Neural cell (in vitro differentiated cells): ENCODE measurements at regions not wholly inside any gene's neighbourhood (a gene's known extent, or its start where the extent isn't known, plus 50 kb on each side); places are given as distances from the start of the nearest gene placed in this dataset.

Source experiments
- EP300 ChIP-seq: fragments of 450-650 bp; conservative IDR thresholded peaks from 2 replicates; pipeline ENCODE4 v1.6.1; 2014; ENCODE audit warnings: antibody characterized with exemption, mild to moderate bottlenecking, moderate library complexity; ENCODE audit not compliant: poor library complexity, severe bottlenecking
- EZH2 ChIP-seq: fragments of 200-600, 300-800 bp; shearing (Covaris generic), sonication (generic); IDR thresholded peaks from 2 replicates; pipeline ENCODE4 v1.6.1; 2014; ENCODE audit warnings: antibody characterized with exemption, low read length, borderline replicate concordance, mild to moderate bottlenecking; ENCODE audit not compliant: insufficient read depth, poor library complexity, severe bottlenecking
- TF ChIP-seq, protein P1 (sequence below): fragments of 450-650 bp; IDR thresholded peaks from 2 replicates; pipeline ENCODE4 v1.5.1; 2014; ENCODE audit warnings: antibody characterized with exemption, mild to moderate bottlenecking, moderate library complexity; ENCODE audit not compliant: poor library complexity, severe bottlenecking
- TF ChIP-seq, protein P2 (sequence below): IDR thresholded peaks from 2 replicates; pipeline ENCODE4 v1.6.1; 2012; ENCODE audit warnings: borderline replicate concordance

DNA sequence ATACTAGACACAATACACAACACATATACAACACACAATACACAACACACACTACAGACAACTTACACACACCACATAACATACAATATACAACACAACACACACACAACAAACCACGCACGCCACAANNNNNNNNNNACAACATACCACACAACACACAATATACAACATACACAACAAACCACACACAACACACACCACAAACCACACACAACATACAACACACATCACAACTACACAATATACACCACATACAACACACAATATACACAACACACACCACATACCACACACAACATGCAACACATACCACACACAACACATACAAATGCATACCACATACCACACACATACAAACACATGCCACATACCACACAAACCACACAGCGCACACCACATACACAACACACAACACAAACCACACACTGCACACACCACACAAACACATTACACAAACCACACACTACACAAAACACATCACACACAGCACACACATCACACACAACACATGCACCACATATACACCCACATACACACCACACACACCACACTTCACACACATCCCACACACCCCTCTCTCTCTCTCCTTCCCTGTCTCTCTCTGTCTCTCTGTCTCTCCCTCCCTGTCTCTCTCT is 108.3 kb downstream of the ETS2 start:
- TF ChIP-seq, protein P1, sequence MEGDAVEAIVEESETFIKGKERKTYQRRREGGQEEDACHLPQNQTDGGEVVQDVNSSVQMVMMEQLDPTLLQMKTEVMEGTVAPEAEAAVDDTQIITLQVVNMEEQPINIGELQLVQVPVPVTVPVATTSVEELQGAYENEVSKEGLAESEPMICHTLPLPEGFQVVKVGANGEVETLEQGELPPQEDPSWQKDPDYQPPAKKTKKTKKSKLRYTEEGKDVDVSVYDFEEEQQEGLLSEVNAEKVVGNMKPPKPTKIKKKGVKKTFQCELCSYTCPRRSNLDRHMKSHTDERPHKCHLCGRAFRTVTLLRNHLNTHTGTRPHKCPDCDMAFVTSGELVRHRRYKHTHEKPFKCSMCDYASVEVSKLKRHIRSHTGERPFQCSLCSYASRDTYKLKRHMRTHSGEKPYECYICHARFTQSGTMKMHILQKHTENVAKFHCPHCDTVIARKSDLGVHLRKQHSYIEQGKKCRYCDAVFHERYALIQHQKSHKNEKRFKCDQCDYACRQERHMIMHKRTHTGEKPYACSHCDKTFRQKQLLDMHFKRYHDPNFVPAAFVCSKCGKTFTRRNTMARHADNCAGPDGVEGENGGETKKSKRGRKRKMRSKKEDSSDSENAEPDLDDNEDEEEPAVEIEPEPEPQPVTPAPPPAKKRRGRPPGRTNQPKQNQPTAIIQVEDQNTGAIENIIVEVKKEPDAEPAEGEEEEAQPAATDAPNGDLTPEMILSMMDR: no peak
- TF ChIP-seq, protein P2, sequence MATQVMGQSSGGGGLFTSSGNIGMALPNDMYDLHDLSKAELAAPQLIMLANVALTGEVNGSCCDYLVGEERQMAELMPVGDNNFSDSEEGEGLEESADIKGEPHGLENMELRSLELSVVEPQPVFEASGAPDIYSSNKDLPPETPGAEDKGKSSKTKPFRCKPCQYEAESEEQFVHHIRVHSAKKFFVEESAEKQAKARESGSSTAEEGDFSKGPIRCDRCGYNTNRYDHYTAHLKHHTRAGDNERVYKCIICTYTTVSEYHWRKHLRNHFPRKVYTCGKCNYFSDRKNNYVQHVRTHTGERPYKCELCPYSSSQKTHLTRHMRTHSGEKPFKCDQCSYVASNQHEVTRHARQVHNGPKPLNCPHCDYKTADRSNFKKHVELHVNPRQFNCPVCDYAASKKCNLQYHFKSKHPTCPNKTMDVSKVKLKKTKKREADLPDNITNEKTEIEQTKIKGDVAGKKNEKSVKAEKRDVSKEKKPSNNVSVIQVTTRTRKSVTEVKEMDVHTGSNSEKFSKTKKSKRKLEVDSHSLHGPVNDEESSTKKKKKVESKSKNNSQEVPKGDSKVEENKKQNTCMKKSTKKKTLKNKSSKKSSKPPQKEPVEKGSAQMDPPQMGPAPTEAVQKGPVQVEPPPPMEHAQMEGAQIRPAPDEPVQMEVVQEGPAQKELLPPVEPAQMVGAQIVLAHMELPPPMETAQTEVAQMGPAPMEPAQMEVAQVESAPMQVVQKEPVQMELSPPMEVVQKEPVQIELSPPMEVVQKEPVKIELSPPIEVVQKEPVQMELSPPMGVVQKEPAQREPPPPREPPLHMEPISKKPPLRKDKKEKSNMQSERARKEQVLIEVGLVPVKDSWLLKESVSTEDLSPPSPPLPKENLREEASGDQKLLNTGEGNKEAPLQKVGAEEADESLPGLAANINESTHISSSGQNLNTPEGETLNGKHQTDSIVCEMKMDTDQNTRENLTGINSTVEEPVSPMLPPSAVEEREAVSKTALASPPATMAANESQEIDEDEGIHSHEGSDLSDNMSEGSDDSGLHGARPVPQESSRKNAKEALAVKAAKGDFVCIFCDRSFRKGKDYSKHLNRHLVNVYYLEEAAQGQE: no peak
- TF ChIP-seq EP300 (no peak), EZH2 (no peak)
